Peyer's patch (tissue), 4 donors: ENCODE measurements at regions not wholly inside any gene's neighbourhood (a gene's known extent, or its start where the extent isn't known, plus 50 kb on each side); places are given as distances from the start of the nearest gene placed in this dataset.

ENCODE experiments used
- POLR2A ChIP-seq, 2 donors: fragments of 450-650 bp; IDR thresholded peaks; one replicate each; pipeline ENCODE4 v1.5.1; 2017; ENCODE audit warnings: antibody characterized with exemption in 2 of 2, mild to moderate bottlenecking in 2 of 2, moderate library complexity in 2 of 2
- TF ChIP-seq, protein P1 (sequence below), 6 experiments: fragments of 450-650 bp in 4 of 6; fragments of 200-600 bp in 2 of 6; sonication (generic) in 1 of 6; IDR thresholded peaks; one replicate each; pipeline ENCODE4 v1.5.1; 2017 to 2019; ENCODE audit warnings: antibody characterized with exemption in 6 of 6, mild to moderate bottlenecking in 3 of 6, moderate library complexity in 1 of 6

DNA sequence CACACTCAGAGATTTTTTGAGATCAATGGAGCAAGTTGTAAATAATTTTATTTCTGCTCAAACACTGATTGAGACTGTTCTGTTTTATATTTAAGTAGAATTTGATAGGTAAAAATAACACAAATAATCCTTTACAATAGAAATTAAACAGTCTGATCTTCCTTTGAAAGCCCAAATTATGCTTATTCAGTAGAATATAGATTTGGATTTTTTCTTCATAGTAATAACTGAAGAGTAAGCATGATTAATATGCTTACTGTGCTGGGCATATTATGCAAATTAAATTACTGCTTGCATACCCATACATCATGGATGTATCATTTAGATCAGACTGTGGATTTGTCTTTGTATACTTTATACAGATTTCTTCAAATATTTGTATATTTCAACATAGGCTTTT, 121.4 kb downstream of the LEPR start:
- TF ChIP-seq, protein P1, sequence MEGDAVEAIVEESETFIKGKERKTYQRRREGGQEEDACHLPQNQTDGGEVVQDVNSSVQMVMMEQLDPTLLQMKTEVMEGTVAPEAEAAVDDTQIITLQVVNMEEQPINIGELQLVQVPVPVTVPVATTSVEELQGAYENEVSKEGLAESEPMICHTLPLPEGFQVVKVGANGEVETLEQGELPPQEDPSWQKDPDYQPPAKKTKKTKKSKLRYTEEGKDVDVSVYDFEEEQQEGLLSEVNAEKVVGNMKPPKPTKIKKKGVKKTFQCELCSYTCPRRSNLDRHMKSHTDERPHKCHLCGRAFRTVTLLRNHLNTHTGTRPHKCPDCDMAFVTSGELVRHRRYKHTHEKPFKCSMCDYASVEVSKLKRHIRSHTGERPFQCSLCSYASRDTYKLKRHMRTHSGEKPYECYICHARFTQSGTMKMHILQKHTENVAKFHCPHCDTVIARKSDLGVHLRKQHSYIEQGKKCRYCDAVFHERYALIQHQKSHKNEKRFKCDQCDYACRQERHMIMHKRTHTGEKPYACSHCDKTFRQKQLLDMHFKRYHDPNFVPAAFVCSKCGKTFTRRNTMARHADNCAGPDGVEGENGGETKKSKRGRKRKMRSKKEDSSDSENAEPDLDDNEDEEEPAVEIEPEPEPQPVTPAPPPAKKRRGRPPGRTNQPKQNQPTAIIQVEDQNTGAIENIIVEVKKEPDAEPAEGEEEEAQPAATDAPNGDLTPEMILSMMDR (IDR thresholded peaks at IDR 0.05): no peak
- TF ChIP-seq POLR2A (IDR thresholded peaks at IDR 0.05): no peak
